H9 (cell line): ENCODE measurements at regions not wholly inside any gene's neighbourhood (a gene's known extent, or its start where the extent isn't known, plus 50 kb on each side); places are given as distances from the start of the nearest gene placed in this dataset.

ENCODE experiments used
- DNase-seq: peaks from one replicate; pipeline ENCODE4 v3.0.0-alpha.2; 2017
- H2AFZ ChIP-seq: one replicate; pipeline ENCODE4 v1.6.1; 2013; ENCODE audit warnings: mild to moderate bottlenecking, low read length, control low read depth, moderate library complexity
- H2AK5ac ChIP-seq: 2 replicates; pipeline ENCODE4 v1.6.1; 2013; ENCODE audit warnings: low read length, control low read depth, mixed read lengths; ENCODE audit not compliant: insufficient read length
- H2BK120ac ChIP-seq: one replicate; pipeline ENCODE4 v1.6.1; 2013; ENCODE audit warnings: low read depth, mild to moderate bottlenecking, low read length, control low read depth, inconsistent platforms; ENCODE audit not compliant: poor library complexity, severe bottlenecking
- H2BK12ac ChIP-seq: 2 replicates; pipeline ENCODE4 v1.6.1; 2013; ENCODE audit warnings: low read length, control low read depth, mixed read lengths, low read depth; ENCODE audit not compliant: insufficient read length
- H2BK15ac ChIP-seq: 2 replicates; pipeline ENCODE4 v1.6.1; 2013; ENCODE audit warnings: low read depth, low read length, control low read depth
- H2BK20ac ChIP-seq: one replicate; pipeline ENCODE4 v1.6.1; 2013; ENCODE audit warnings: low read depth, mild to moderate bottlenecking, low read length, control low read depth, inconsistent platforms; ENCODE audit not compliant: poor library complexity, severe bottlenecking
- H2BK5ac ChIP-seq: 2 replicates; pipeline ENCODE4 v1.6.1; 2013; ENCODE audit warnings: low read length, control low read depth, mixed read lengths; ENCODE audit not compliant: insufficient read length
- H3K14ac ChIP-seq: 2 replicates; pipeline ENCODE4 v1.6.1; 2013; ENCODE audit warnings: low read length, control low read depth; ENCODE audit not compliant: insufficient read depth
- H3K18ac ChIP-seq: 2 replicates; pipeline ENCODE4 v1.6.1; 2013; ENCODE audit warnings: low read depth, mild to moderate bottlenecking, mixed read lengths, low read length, control low read depth; ENCODE audit not compliant: insufficient read length
- H3K23ac ChIP-seq: 2 replicates; pipeline ENCODE4 v1.6.1; 2013; ENCODE audit warnings: low read length, control low read depth, mixed read lengths, low read depth; ENCODE audit not compliant: insufficient read length
- H3K23me2 ChIP-seq: 2 replicates; pipeline ENCODE4 v1.6.1; 2013; ENCODE audit warnings: low read depth, mild to moderate bottlenecking, mixed read lengths, low read length, control low read depth; ENCODE audit not compliant: insufficient read length, poor library complexity, severe bottlenecking
- H3K27ac ChIP-seq: 2 replicates; pipeline ENCODE4 v1.5.1; 2013; ENCODE audit warnings: low read length, control low read depth, mixed read lengths, low read depth; ENCODE audit not compliant: insufficient read length
- H3K27me3 ChIP-seq: 2 replicates; pipeline ENCODE4 v1.6.1; 2013; ENCODE audit warnings: low read length, control low read depth, inconsistent platforms; ENCODE audit not compliant: insufficient read depth
- H3K4ac ChIP-seq: 2 replicates; pipeline ENCODE4 v1.6.1; 2013; ENCODE audit warnings: low read depth, mild to moderate bottlenecking, control low read depth, inconsistent platforms, low read length, moderate library complexity
- H3K4me1 ChIP-seq: 2 replicates; pipeline ENCODE4 v1.6.1; 2013; ENCODE audit warnings: low read length, control low read depth, inconsistent platforms; ENCODE audit not compliant: insufficient read depth
- H3K4me2 ChIP-seq: 2 replicates; pipeline ENCODE4 v1.6.1; 2013; ENCODE audit warnings: low read length, control low read depth, mixed read lengths; ENCODE audit not compliant: insufficient read length, insufficient read depth
- H3K56ac ChIP-seq: 2 replicates; pipeline ENCODE4 v1.6.1; 2013; ENCODE audit warnings: low read depth, mild to moderate bottlenecking, mixed read lengths, low read length, control low read depth; ENCODE audit not compliant: insufficient read length
- H3K79me1 ChIP-seq: 2 replicates; pipeline ENCODE4 v1.6.1; 2013; ENCODE audit warnings: low read depth, mild to moderate bottlenecking, moderate library complexity, low read length, control low read depth, inconsistent platforms; ENCODE audit not compliant: insufficient read depth, poor library complexity, severe bottlenecking
- H3K79me2 ChIP-seq: 2 replicates; pipeline ENCODE4 v1.6.1; 2013; ENCODE audit warnings: low read length, control low read depth, inconsistent platforms; ENCODE audit not compliant: insufficient read depth
- H3K9ac ChIP-seq: 2 replicates; pipeline ENCODE4 v1.6.1; 2013; ENCODE audit warnings: low read length, control low read depth, mixed read lengths; ENCODE audit not compliant: insufficient read length; ENCODE audit errors: extremely low read depth
- H3K9me3 ChIP-seq: one replicate; pipeline ENCODE4 v1.6.1; 2013; ENCODE audit warnings: low read depth, low read length, inconsistent platforms; ENCODE audit not compliant: control insufficient read depth
- H3T11ph ChIP-seq: one replicate; pipeline ENCODE4 v1.6.1; 2013; ENCODE audit warnings: mild to moderate bottlenecking, low read length, control low read depth, inconsistent platforms
- H4K20me1 ChIP-seq: one replicate; pipeline ENCODE4 v1.6.1; 2013; ENCODE audit not compliant: control insufficient read depth, insufficient read length, insufficient read depth
- H4K5ac ChIP-seq: 2 replicates; pipeline ENCODE4 v1.6.1; 2013; ENCODE audit warnings: low read depth, mild to moderate bottlenecking, mixed read lengths, low read length, control low read depth; ENCODE audit not compliant: insufficient read length
- H4K8ac ChIP-seq: replicated peaks from 2 replicates; pipeline ENCODE4 v1.6.1; 2013; ENCODE audit warnings: low read length, control low read depth, mixed read lengths, low read depth; ENCODE audit not compliant: insufficient read length
- H4K91ac ChIP-seq: 2 replicates; pipeline ENCODE4 v1.6.1; 2013; ENCODE audit warnings: low read depth, mild to moderate bottlenecking, moderate library complexity, mixed read lengths, low read length, control low read depth; ENCODE audit not compliant: insufficient read length
- H3K27ac Mint-ChIP-seq, 3 experiments: 2 replicates in 2 of 3; 3 replicates in 1 of 3; pipeline ENCODE4 v1.8.0; 2020 to 2021; ENCODE audit warnings: mixed read lengths in 3 of 3, mild to moderate bottlenecking in 1 of 3, moderate library complexity in 1 of 3
- H3K27me3 Mint-ChIP-seq: 2 replicates; pipeline ENCODE4 v1.8.0; 2021; ENCODE audit warnings: low read depth, mild to moderate bottlenecking, moderate library complexity, mixed read lengths
- H3K36me3 Mint-ChIP-seq, 3 experiments: 2 replicates in 2 of 3; 3 replicates in 1 of 3; pipeline ENCODE4 v1.8.0; 2020 to 2021; ENCODE audit warnings: low read depth in 3 of 3, mixed read lengths in 3 of 3; ENCODE audit not compliant: insufficient read depth in 1 of 3
- H3K4me1 Mint-ChIP-seq, 2 experiments: 2 replicates each; pipeline ENCODE4 v1.8.0; 2020; ENCODE audit warnings: mixed read lengths in 2 of 2
- H3K4me3 Mint-ChIP-seq, 2 experiments: 2 replicates in 1 of 2; 3 replicates in 1 of 2; pipeline ENCODE4 v1.8.0; 2020 to 2021; ENCODE audit warnings: mild to moderate bottlenecking in 2 of 2, mixed read lengths in 2 of 2, moderate library complexity in 1 of 2
- H3K9me3 Mint-ChIP-seq, 2 experiments: 2 replicates in 1 of 2; 3 replicates in 1 of 2; pipeline ENCODE4 v1.8.0; 2020; ENCODE audit warnings: mild to moderate bottlenecking in 2 of 2, mixed read lengths in 2 of 2, moderate library complexity in 1 of 2
- CTCF ChIP-seq: fragments of 200-600 bp; sonication (generic); conservative IDR thresholded peaks from 3 replicates; pipeline ENCODE4 v1.8.0; 2021; ENCODE audit warnings: antibody characterized with exemption, mild to moderate bottlenecking
- WGBS: extraction: QIAGEN DNeasy Blood & Tissue Kit; methylation state at CpG from one replicate; pipeline ENCODE4 v1.1.7; 2013; ENCODE audit warnings: missing lambda C conversion rate, low lambda C conversion rate, mixed read lengths; ENCODE audit not compliant: insufficient read length; ENCODE audit errors: extremely low coverage; 5-methylcytosine and 5-hydroxymethylcytosine counted together

DNA sequence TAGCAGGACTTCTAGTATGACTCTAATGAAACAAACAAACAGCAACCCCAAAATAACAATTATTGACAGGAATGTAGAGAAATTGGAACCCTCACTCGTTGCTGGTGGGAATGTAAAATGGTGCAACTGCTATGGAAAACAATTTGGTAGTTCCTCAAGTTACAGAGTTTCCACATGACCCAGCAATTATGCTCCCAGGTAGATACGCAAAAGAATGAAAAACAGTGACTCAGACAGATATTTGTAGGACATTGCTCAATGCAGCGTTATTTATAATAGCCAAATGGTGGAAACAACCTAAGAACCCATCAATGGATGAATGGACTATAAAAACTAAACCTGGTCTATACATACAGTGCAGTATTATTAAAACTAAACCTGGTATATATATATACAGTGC is 646.1 kb upstream of the FRG1 start:
- H3K9me3 Mint-ChIP-seq, result peaks cover 36 to 68% of the 10 kb centered on the region in 2 experiments
- Histone ChIP-seq H3K9me3 (peaks cover 4% of the 10 kb centered on the region), H3K23ac (no peak overlapping the region), H2BK120ac (no peak overlapping the region), H4K5ac (no peak overlapping the region), H3K27me3 (no peaks in the 10 kb centered on the region), H3K79me1 (no peaks in the 10 kb centered on the region), H3K56ac (no peak overlapping the region), H3K4me1 (no peaks in the 10 kb centered on the region), H4K91ac (no peak overlapping the region), H3K23me2 (no peaks in the 10 kb centered on the region), H2BK5ac (no peak overlapping the region), H2AFZ (no peak overlapping the region), H3K14ac (no peak overlapping the region), H4K20me1 (no peaks in the 10 kb centered on the region), H3K9ac (no peak overlapping the region), H3K79me2 (no peaks in the 10 kb centered on the region), H2BK12ac (no peak overlapping the region), H3K18ac (no peak overlapping the region), H2BK15ac (no peak overlapping the region), H4K8ac (no peak overlapping the region), H2AK5ac (no peak overlapping the region), H3K27ac (no peak overlapping the region), H3T11ph (no peak overlapping the region), H3K4ac (no peak overlapping the region), H2BK20ac (no peak overlapping the region), H3K4me2 (no peak overlapping the region)
- H3K4me1 Mint-ChIP-seq, result no peaks in the 10 kb centered on the region
- H3K27ac Mint-ChIP-seq, result no peak overlapping the region
- no peaks in the 10 kb centered on the region for H3K27me3 Mint-ChIP-seq
- DNase-seq, result no peak
- WGBS, result no CpG with 5 or more reads among the region's 3 CpGs
- H3K36me3 Mint-ChIP-seq, result no peaks in the 10 kb centered on the region; a peak in 2 of 7 replicates
- TF ChIP-seq CTCF, result no peak
- H3K4me3 Mint-ChIP-seq, result no peak overlapping the region
